ENCODE measurements at regions not wholly inside any gene's neighbourhood (a gene's known extent, or its start where the extent isn't known, plus 50 kb on each side); places are given as distances from the start of the nearest gene placed in this dataset.

DNA sequence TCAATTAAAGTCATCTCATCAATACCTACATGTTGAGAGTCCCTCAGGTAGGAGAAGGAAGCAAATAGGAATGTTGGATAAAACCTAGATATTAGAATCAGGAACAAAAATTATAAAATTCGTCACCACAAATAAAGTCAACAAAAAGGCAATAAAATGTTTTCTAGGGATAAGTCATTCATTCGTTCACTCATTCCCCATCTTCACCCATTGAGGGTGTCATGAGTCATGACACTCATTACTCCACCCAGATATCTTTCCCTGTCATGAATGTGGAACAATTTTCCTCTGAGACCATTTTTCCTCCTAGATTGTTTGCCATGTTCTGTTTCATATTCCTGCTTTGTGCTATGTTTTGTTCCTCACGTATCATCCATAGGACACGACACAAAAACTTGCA is 50.9 kb upstream of the OLIG3 start:
- WGBS, 5 donors = 85 to 94% (median 88%) methylated on average over 4 of the region's 4 CpGs
- no peak for DNase-seq
- no peaks in the 10 kb centered on the region for H3K9me3 ChIP-seq
- TF ChIP-seq EP300 (IDR thresholded peaks at IDR 0.05) (no peak), POLR2A (IDR thresholded peaks at IDR 0.05) (no peak), CTCF (IDR thresholded peaks at IDR 0.05) (no peak), POLR2AphosphoS5 (IDR thresholded peaks at IDR 0.05) (no peak)
- no peak overlapping the region for H3K27ac ChIP-seq
- no peaks in the 10 kb centered on the region for H3K4me1 ChIP-seq
- H3K4me3 ChIP-seq = no peak overlapping the region
- H3K36me3 ChIP-seq = no peaks in the 10 kb centered on the region
- intact Hi-C loops (cut with DNase I; ENCODE audit: low total_unique reads) = no loop called here
- H3K27me3 ChIP-seq = no peaks in the 10 kb centered on the region

GRCh38 chr6:137547186-137547585 is 53.0 kb upstream of the OLIG3 start:
- H3K4me1 ChIP-seq = no peaks in the 10 kb centered on the region
- H3K27ac ChIP-seq = no peak overlapping the region
- no peaks in the 10 kb centered on the region for H3K9me3 ChIP-seq
- TF ChIP-seq POLR2AphosphoS5 (IDR thresholded peaks at IDR 0.05) (no peak), CTCF (IDR thresholded peaks at IDR 0.05) (no peak), POLR2A (IDR thresholded peaks at IDR 0.05) (no peak), EP300 (IDR thresholded peaks at IDR 0.05) (no peak)
- no peak overlapping the region for H3K4me3 ChIP-seq
- DNase-seq = no peak
- H3K27me3 ChIP-seq = no peaks in the 10 kb centered on the region
- intact Hi-C loops (cut with DNase I; ENCODE audit: low total_unique reads) = no loop called here
- 51 to 68% (median 62%) methylated on average over 1 of the region's 1 CpG for WGBS, 5 donors
- no peaks in the 10 kb centered on the region for H3K36me3 ChIP-seq

GRCh38 chr6:137547601-137548000 is 53.4 kb upstream of the OLIG3 start:
- Histone ChIP-seq H3K36me3 (no peaks in the 10 kb centered on the region), H3K4me3 (no peak overlapping the region), H3K27ac (no peak overlapping the region), H3K4me1 (no peaks in the 10 kb centered on the region), H3K9me3 (no peaks in the 10 kb centered on the region), H3K27me3 (no peaks in the 10 kb centered on the region)
- TF ChIP-seq POLR2A (IDR thresholded peaks at IDR 0.05) = no peak
- TF ChIP-seq CTCF (IDR thresholded peaks at IDR 0.05) = no peak
- no peak for TF ChIP-seq EP300 (IDR thresholded peaks at IDR 0.05)
- no peak for TF ChIP-seq POLR2AphosphoS5 (IDR thresholded peaks at IDR 0.05)
- no peak for DNase-seq
- WGBS, 5 donors = 42 to 55% (median 49%) methylated on average over 1 of the region's 1 CpG
- intact Hi-C loops (cut with DNase I; ENCODE audit: low total_unique reads) = no loop called here

- intact Hi-C loops (cut with DNase I; ENCODE audit: low total_unique reads) = no loop called here
Measured at GRCh38 chr6:137549106-137549505, 54.9 kb upstream of the OLIG3 start.

More at GRCh38 chr6:137549106-137549505, 54.9 kb upstream of the OLIG3 start:
- Histone ChIP-seq H3K9me3 (no peaks in the 10 kb centered on the region), H3K27ac (no peak overlapping the region), H3K36me3 (no peaks in the 10 kb centered on the region), H3K27me3 (no peaks in the 10 kb centered on the region), H3K4me1 (no peaks in the 10 kb centered on the region), H3K4me3 (no peak overlapping the region)
- TF ChIP-seq POLR2AphosphoS5 (IDR thresholded peaks at IDR 0.05) (no peak), CTCF (IDR thresholded peaks at IDR 0.05) (no peak), EP300 (IDR thresholded peaks at IDR 0.05) (no peak), POLR2A (IDR thresholded peaks at IDR 0.05) (no peak)
- 66 to 83% (median 73%) methylated on average over 2 of the region's 2 CpGs for WGBS, 5 donors
- no peak for DNase-seq
